ENCODE measurements at regions not wholly inside any gene's neighbourhood (a gene's known extent, or its start where the extent isn't known, plus 50 kb on each side); places are given as distances from the start of the nearest gene placed in this dataset.

- no peaks in the 10 kb centered on the region for H3K4me1 ChIP-seq
- H3K27me3 ChIP-seq (ENCODE audit: control insufficient read depth, insufficient read depth, low read length), result no peaks in the 10 kb centered on the region
- H3K27ac ChIP-seq, result no peak overlapping the region
- no peaks in the 10 kb centered on the region for H3K79me2 ChIP-seq
- H3K36me3 ChIP-seq (ENCODE audit: control insufficient read depth, insufficient read depth, low read length), result no peaks in the 10 kb centered on the region
- H3K4me3 ChIP-seq (ENCODE audit: low read depth, low read length), result no peak overlapping the region
- H3K4me2 ChIP-seq (ENCODE audit: low read length), result no peak overlapping the region
- peak overlapping the region; percentile 50 for H2AFZ ChIP-seq
- H3K9ac ChIP-seq, result no peak overlapping the region
- TF ChIP-seq CTCF (IDR thresholded peaks at IDR 0.05), result no peak
- H3K9me3 ChIP-seq (ENCODE audit: control insufficient read depth, low read length), result no peaks in the 10 kb centered on the region
These were observed 99.2 kb upstream of the RAPGEF2 start for GRCh38 chr4:159003420-159004253.

DNA sequence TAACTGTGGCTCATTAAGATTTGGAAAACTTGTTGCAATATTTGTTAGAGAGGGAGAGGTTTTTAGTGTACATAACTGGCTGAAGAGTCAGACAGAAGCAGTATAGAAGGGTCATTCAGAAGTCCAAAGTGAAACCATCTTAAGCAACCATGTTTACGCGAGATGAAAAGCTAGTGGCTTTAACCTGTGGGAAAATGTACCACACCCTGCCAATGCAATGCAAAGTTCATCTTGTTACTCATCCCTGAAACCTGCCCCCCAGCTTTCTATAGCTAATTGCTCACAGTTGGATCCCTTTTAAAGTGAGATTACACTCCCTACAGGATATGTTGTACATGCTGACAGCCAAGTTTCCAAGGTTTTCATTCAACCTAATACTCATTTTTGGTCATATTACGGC lies 96.7 kb upstream of the RAPGEF2 start:
- Histone ChIP-seq H3K79me2 (no peaks in the 10 kb centered on the region), H3K36me3 (ENCODE audit: control insufficient read depth, insufficient read depth, low read length) (no peaks in the 10 kb centered on the region), H3K9me3 (ENCODE audit: control insufficient read depth, low read length) (no peaks in the 10 kb centered on the region), H3K9ac (no peak overlapping the region), H2AFZ (no peak overlapping the region), H3K4me1 (no peaks in the 10 kb centered on the region), H3K27ac (no peak overlapping the region), H3K4me3 (ENCODE audit: low read depth, low read length) (no peak overlapping the region), H3K27me3 (ENCODE audit: control insufficient read depth, insufficient read depth, low read length) (no peaks in the 10 kb centered on the region), H3K4me2 (ENCODE audit: low read length) (no peak overlapping the region)
- TF ChIP-seq CTCF (IDR thresholded peaks at IDR 0.05), result no peak

DNA sequence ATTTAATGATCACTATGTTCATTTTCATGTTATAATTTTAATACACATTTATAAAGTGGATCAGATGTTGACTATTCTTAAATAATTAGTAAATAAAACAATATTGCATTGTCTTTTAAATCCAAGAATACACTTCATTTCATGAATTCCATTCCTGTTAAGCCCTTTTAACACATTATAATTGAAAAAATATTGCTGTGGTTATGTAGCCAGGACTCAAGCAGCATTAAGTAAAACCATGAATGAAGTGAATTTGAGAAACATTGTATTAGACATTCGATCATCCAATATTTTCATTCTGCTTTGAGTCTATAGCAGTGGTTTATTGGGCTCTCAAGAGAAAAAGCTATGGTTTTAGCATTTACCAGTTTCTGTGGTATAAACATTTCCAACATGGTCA lies 94.2 kb upstream of the RAPGEF2 start:
- H3K36me3 ChIP-seq (ENCODE audit: control insufficient read depth, insufficient read depth, low read length), result no peaks in the 10 kb centered on the region
- no peaks in the 10 kb centered on the region for H3K27me3 ChIP-seq (ENCODE audit: control insufficient read depth, insufficient read depth, low read length)
- H3K4me1 ChIP-seq, result no peaks in the 10 kb centered on the region
- H3K9ac ChIP-seq, result no peak overlapping the region
- no peak overlapping the region for H3K27ac ChIP-seq
- no peaks in the 10 kb centered on the region for H3K79me2 ChIP-seq
- no peak overlapping the region for H3K4me2 ChIP-seq (ENCODE audit: low read length)
- no peak for TF ChIP-seq CTCF (IDR thresholded peaks at IDR 0.05)
- H3K9me3 ChIP-seq (ENCODE audit: control insufficient read depth, low read length), result no peaks in the 10 kb centered on the region
- no peak overlapping the region for H3K4me3 ChIP-seq (ENCODE audit: low read depth, low read length)
- no peak overlapping the region for H2AFZ ChIP-seq

DNA sequence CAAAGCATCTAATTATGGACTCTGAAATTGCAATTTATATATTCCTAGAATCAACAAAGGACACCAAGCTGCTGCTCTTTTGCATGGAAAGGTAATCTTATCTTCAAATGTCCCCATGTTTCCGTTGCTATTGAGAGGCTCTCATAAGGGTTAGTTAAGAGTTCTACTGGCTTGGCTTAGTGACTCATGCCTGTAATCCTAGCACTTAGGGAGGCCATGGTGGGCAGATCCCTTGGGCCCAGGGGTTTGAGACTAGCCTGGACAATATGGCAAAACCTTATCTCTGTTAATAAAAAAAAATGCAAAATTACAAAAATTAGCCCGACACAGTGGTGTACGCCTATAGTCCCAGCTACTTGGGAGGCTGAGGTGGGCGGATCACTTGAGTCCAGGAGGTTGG lies 93.4 kb upstream of the RAPGEF2 start:
- Histone ChIP-seq H3K4me1 (no peaks in the 10 kb centered on the region), H3K27ac (no peak overlapping the region), H3K27me3 (ENCODE audit: control insufficient read depth, insufficient read depth, low read length) (no peaks in the 10 kb centered on the region), H3K4me3 (ENCODE audit: low read depth, low read length) (no peak overlapping the region), H2AFZ (no peak overlapping the region), H3K9me3 (ENCODE audit: control insufficient read depth, low read length) (no peaks in the 10 kb centered on the region), H3K79me2 (no peaks in the 10 kb centered on the region), H3K36me3 (ENCODE audit: control insufficient read depth, insufficient read depth, low read length) (no peaks in the 10 kb centered on the region), H3K9ac (no peak overlapping the region), H3K4me2 (ENCODE audit: low read length) (no peak overlapping the region)
- no peak for TF ChIP-seq CTCF (IDR thresholded peaks at IDR 0.05)

GRCh38 chr4:159010100-159010499 lies 92.8 kb upstream of the RAPGEF2 start:
- H3K27me3 ChIP-seq (ENCODE audit: control insufficient read depth, insufficient read depth, low read length), result no peaks in the 10 kb centered on the region
- H3K4me2 ChIP-seq (ENCODE audit: low read length), result no peak overlapping the region
- no peaks in the 10 kb centered on the region for H3K79me2 ChIP-seq
- no peak overlapping the region for H3K27ac ChIP-seq
- no peak overlapping the region for H3K4me3 ChIP-seq (ENCODE audit: low read depth, low read length)
- no peak overlapping the region for H3K9ac ChIP-seq
- H2AFZ ChIP-seq, result no peak overlapping the region
- TF ChIP-seq CTCF (IDR thresholded peaks at IDR 0.05), result no peak
- no peaks in the 10 kb centered on the region for H3K9me3 ChIP-seq (ENCODE audit: control insufficient read depth, low read length)
- no peaks in the 10 kb centered on the region for H3K4me1 ChIP-seq
- no peaks in the 10 kb centered on the region for H3K36me3 ChIP-seq (ENCODE audit: control insufficient read depth, insufficient read depth, low read length)
